K562 (cell line): ENCODE measurements at regions not wholly inside any gene's neighbourhood (a gene's known extent, or its start where the extent isn't known, plus 50 kb on each side); places are given as distances from the start of the nearest gene placed in this dataset.

Experiments used
- FOSL1 ChIP-seq: fragments of 200-800 bp; sonication (Bioruptor generic); conservative IDR thresholded peaks from 2 replicates; pipeline ENCODE4 v1.6.1; 2016; ENCODE audit warnings: missing genetic modification characterization, missing compliant biosample characterization
- FOXP4 ChIP-seq: sonication (generic); formaldehyde crosslinking; IDR thresholded peaks from 2 replicates; pipeline ENCODE4 v1.8.0; 2022; ENCODE audit warnings: mild to moderate bottlenecking, missing genetic modification reagents, borderline replicate concordance
- MAFK ChIP-seq: IDR thresholded peaks from 2 replicates; pipeline ENCODE4 v1.6.1; 2011; ENCODE audit warnings: low read length, improper control_type of control experiment
- MAX ChIP-seq: sonication (generic); formaldehyde crosslinking; IDR thresholded peaks from 2 replicates; pipeline ENCODE4 v1.9.0; 2022; ENCODE audit warnings: mild to moderate bottlenecking, missing genetic modification reagents
- MEF2A ChIP-seq: IDR thresholded peaks from 2 replicates; pipeline ENCODE4 v1.6.1; 2011; ENCODE audit warnings: low read depth, mild to moderate bottlenecking, low read length, moderate library complexity; ENCODE audit not compliant: control insufficient read depth
- NELFE ChIP-seq: IDR thresholded peaks from 2 replicates; pipeline ENCODE4 v1.6.1; 2011; ENCODE audit warnings: mild to moderate bottlenecking; ENCODE audit not compliant: insufficient read depth, insufficient read length
- POLR2A ChIP-seq: fragments of 450-650 bp; conservative IDR thresholded peaks from 2 replicates; pipeline ENCODE4 v1.6.1; 2016
- STAT6 ChIP-seq: sonication (generic); formaldehyde crosslinking; IDR thresholded peaks from 2 replicates; pipeline ENCODE4 v1.8.1; 2023; ENCODE audit warnings: mild to moderate bottlenecking, missing genetic modification reagents
- XRCC4 ChIP-seq: IDR thresholded peaks from one replicate; pipeline ENCODE4 v1.6.1; 2011; ENCODE audit not compliant: insufficient read depth, insufficient read length; ENCODE audit errors: extremely low read depth
- ZNF766 ChIP-seq: fragments of 200-800 bp; sonication (Bioruptor generic); conservative IDR thresholded peaks from 2 replicates; pipeline ENCODE4 v1.6.1; 2016; ENCODE audit warnings: missing genetic modification characterization, missing compliant biosample characterization
- TF ChIP-seq, protein P1 (sequence below), 3 experiments: IDR thresholded peaks in 2 of 3; conservative IDR thresholded peaks in 1 of 3; 2 replicates each; pipeline ENCODE4 v1.5.1; 2011 to 2012; ENCODE audit warnings: low read length in 3 of 3, mild to moderate bottlenecking in 3 of 3, control low read depth in 2 of 3, improper control_type of control experiment in 1 of 3, inconsistent platforms in 1 of 3, low read depth in 1 of 3, mixed read lengths in 1 of 3, moderate library complexity in 1 of 3; ENCODE audit not compliant: insufficient read depth in 2 of 3
- TF ChIP-seq, protein P2 (sequence below), 2 experiments: fragments of 450-650 bp; conservative IDR thresholded peaks; 2 replicates each; pipeline ENCODE4 v1.6.1; 2017; ENCODE audit warnings: mild to moderate bottlenecking in 2 of 2, moderate library complexity in 2 of 2

- TF ChIP-seq, protein P1, sequence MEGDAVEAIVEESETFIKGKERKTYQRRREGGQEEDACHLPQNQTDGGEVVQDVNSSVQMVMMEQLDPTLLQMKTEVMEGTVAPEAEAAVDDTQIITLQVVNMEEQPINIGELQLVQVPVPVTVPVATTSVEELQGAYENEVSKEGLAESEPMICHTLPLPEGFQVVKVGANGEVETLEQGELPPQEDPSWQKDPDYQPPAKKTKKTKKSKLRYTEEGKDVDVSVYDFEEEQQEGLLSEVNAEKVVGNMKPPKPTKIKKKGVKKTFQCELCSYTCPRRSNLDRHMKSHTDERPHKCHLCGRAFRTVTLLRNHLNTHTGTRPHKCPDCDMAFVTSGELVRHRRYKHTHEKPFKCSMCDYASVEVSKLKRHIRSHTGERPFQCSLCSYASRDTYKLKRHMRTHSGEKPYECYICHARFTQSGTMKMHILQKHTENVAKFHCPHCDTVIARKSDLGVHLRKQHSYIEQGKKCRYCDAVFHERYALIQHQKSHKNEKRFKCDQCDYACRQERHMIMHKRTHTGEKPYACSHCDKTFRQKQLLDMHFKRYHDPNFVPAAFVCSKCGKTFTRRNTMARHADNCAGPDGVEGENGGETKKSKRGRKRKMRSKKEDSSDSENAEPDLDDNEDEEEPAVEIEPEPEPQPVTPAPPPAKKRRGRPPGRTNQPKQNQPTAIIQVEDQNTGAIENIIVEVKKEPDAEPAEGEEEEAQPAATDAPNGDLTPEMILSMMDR (IDR thresholded peaks at IDR 0.05 in 2 of 3, conservative IDR thresholded peaks at IDR 0.05 in 1 of 3; ENCODE audit: insufficient read depth in 2 of 3, low read depth in 1 of 3, low read length in 3 of 3) = no peak
- TF ChIP-seq FOXP4 = no peak
- TF ChIP-seq NELFE = no peak
- no peak for TF ChIP-seq MAFK
- no peak for TF ChIP-seq STAT6 (CRISPR knock-in tag)
- no peak for TF ChIP-seq POLR2A
- no peak for TF ChIP-seq ZNF766
- no peak for TF ChIP-seq MEF2A
- TF ChIP-seq, protein P2, sequence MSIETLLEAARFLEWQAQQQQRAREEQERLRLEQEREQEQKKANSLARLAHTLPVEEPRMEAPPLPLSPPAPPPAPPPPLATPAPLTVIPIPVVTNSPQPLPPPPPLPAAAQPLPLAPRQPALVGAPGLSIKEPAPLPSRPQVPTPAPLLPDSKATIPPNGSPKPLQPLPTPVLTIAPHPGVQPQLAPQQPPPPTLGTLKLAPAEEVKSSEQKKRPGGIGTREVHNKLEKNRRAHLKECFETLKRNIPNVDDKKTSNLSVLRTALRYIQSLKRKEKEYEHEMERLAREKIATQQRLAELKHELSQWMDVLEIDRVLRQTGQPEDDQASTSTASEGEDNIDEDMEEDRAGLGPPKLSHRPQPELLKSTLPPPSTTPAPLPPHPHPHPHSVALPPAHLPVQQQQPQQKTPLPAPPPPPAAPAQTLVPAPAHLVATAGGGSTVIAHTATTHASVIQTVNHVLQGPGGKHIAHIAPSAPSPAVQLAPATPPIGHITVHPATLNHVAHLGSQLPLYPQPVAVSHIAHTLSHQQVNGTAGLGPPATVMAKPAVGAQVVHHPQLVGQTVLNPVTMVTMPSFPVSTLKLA (conservative IDR thresholded peaks at IDR 0.05) = no peak
- TF ChIP-seq XRCC4 = no peak
- no peak for TF ChIP-seq MAX (CRISPR knock-in tag)
- no peak for TF ChIP-seq FOSL1 (tag)
These were observed 78.3 kb downstream of the CBLN1 start for GRCh38 chr16:49203361-49203760.
